Liver (tissue), 3 donors: ENCODE measurements at regions not wholly inside any gene's neighbourhood (a gene's known extent, or its start where the extent isn't known, plus 50 kb on each side); places are given as distances from the start of the nearest gene placed in this dataset.

Experiments used
- GABPA ChIP-seq, 2 donors: IDR thresholded peaks in 1 of 2; conservative IDR thresholded peaks in 1 of 2; 2 replicates each; pipeline ENCODE4 v1.6.1; 2016; ENCODE audit warnings: antibody characterized with exemption in 2 of 2, mild to moderate bottlenecking in 1 of 2, moderate library complexity in 1 of 2
- JUND ChIP-seq, 2 donors: IDR thresholded peaks; 2 replicates each; pipeline ENCODE4 v1.6.1; 2016; ENCODE audit warnings: antibody characterized with exemption in 2 of 2
- SP1 ChIP-seq: IDR thresholded peaks from 2 replicates; pipeline ENCODE4 v1.6.1; 2018; ENCODE audit warnings: antibody characterized with exemption, mild to moderate bottlenecking
- TF ChIP-seq, protein P1 (sequence below): IDR thresholded peaks from 2 replicates; pipeline ENCODE4 v1.6.1; 2016; ENCODE audit warnings: antibody characterized with exemption, mild to moderate bottlenecking
- TF ChIP-seq, protein P2 (sequence below): fragments of 150-350 bp; IDR thresholded peaks from 2 replicates; pipeline ENCODE4 v1.5.1; 2017; ENCODE audit warnings: improper control_type of control experiment, low read depth, low read length; ENCODE audit not compliant: missing input control
- TF ChIP-seq, protein P3 (sequence below): IDR thresholded peaks from 2 replicates; pipeline ENCODE4 v1.6.1; 2016; ENCODE audit warnings: antibody characterized with exemption
- donor health status: healthy.
- donor health status: healthy.

DNA sequence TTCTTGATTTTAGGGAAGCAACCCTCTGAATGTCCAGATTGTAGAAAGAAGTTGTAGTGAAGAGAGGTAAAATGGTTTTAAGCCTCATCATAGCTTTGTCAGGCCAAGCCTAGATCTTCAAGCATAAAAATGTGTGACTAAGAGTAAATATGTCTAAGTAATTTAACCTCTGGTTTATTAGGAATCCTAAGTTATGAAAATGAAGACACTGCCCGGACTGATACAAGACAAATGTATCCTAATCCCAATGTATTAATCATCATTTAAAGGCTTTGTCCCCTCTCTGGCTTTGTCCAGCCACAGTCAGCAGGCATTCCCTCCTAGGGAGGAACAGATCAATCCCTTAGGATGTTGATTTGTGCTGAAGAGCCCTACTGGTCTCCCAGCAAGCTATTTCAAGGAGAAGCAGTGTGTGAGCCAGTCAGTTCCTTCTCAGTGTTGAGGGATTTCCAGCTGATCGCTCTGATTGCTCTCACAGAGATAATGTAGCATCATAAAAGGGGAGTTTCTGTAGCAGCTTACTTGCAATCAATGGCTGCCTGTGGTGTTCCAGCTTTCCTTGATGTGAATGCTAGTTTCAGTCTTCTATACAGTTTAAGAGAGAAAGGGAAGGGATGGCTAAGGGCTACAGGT, 796.1 kb downstream of the EPHA4 start:
- TF ChIP-seq, protein P1, sequence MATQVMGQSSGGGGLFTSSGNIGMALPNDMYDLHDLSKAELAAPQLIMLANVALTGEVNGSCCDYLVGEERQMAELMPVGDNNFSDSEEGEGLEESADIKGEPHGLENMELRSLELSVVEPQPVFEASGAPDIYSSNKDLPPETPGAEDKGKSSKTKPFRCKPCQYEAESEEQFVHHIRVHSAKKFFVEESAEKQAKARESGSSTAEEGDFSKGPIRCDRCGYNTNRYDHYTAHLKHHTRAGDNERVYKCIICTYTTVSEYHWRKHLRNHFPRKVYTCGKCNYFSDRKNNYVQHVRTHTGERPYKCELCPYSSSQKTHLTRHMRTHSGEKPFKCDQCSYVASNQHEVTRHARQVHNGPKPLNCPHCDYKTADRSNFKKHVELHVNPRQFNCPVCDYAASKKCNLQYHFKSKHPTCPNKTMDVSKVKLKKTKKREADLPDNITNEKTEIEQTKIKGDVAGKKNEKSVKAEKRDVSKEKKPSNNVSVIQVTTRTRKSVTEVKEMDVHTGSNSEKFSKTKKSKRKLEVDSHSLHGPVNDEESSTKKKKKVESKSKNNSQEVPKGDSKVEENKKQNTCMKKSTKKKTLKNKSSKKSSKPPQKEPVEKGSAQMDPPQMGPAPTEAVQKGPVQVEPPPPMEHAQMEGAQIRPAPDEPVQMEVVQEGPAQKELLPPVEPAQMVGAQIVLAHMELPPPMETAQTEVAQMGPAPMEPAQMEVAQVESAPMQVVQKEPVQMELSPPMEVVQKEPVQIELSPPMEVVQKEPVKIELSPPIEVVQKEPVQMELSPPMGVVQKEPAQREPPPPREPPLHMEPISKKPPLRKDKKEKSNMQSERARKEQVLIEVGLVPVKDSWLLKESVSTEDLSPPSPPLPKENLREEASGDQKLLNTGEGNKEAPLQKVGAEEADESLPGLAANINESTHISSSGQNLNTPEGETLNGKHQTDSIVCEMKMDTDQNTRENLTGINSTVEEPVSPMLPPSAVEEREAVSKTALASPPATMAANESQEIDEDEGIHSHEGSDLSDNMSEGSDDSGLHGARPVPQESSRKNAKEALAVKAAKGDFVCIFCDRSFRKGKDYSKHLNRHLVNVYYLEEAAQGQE, result no peak
- no peak for TF ChIP-seq SP1
- TF ChIP-seq, protein P2, sequence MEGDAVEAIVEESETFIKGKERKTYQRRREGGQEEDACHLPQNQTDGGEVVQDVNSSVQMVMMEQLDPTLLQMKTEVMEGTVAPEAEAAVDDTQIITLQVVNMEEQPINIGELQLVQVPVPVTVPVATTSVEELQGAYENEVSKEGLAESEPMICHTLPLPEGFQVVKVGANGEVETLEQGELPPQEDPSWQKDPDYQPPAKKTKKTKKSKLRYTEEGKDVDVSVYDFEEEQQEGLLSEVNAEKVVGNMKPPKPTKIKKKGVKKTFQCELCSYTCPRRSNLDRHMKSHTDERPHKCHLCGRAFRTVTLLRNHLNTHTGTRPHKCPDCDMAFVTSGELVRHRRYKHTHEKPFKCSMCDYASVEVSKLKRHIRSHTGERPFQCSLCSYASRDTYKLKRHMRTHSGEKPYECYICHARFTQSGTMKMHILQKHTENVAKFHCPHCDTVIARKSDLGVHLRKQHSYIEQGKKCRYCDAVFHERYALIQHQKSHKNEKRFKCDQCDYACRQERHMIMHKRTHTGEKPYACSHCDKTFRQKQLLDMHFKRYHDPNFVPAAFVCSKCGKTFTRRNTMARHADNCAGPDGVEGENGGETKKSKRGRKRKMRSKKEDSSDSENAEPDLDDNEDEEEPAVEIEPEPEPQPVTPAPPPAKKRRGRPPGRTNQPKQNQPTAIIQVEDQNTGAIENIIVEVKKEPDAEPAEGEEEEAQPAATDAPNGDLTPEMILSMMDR, result no peak
- TF ChIP-seq JUND (IDR thresholded peaks at IDR 0.05), result no peak
- TF ChIP-seq, protein P3, sequence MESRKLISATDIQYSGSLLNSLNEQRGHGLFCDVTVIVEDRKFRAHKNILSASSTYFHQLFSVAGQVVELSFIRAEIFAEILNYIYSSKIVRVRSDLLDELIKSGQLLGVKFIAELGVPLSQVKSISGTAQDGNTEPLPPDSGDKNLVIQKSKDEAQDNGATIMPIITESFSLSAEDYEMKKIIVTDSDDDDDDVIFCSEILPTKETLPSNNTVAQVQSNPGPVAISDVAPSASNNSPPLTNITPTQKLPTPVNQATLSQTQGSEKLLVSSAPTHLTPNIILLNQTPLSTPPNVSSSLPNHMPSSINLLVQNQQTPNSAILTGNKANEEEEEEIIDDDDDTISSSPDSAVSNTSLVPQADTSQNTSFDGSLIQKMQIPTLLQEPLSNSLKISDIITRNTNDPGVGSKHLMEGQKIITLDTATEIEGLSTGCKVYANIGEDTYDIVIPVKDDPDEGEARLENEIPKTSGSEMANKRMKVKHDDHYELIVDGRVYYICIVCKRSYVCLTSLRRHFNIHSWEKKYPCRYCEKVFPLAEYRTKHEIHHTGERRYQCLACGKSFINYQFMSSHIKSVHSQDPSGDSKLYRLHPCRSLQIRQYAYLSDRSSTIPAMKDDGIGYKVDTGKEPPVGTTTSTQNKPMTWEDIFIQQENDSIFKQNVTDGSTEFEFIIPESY, result no peak
- no peak for TF ChIP-seq GABPA (IDR thresholded peaks at IDR 0.05 in 1 of 2, conservative IDR thresholded peaks at IDR 0.05 in 1 of 2)
